HG02981 (cell line): ENCODE measurements at regions not wholly inside any gene's neighbourhood (a gene's known extent, or its start where the extent isn't known, plus 50 kb on each side); places are given as distances from the start of the nearest gene placed in this dataset.

Experiments used
- ATAC-seq: cut with Tn5 transposase; IDR thresholded peaks from one replicate; pipeline ENCODE4 v1.9.1; 2021; ENCODE audit warnings: mild to moderate bottlenecking, moderate library complexity; ENCODE audit not compliant: unreplicated experiment

- no peak for ATAC-seq
These were observed 459.5 kb downstream of the RMST start for GRCh38 chr12:97921979-97922722.

DNA sequence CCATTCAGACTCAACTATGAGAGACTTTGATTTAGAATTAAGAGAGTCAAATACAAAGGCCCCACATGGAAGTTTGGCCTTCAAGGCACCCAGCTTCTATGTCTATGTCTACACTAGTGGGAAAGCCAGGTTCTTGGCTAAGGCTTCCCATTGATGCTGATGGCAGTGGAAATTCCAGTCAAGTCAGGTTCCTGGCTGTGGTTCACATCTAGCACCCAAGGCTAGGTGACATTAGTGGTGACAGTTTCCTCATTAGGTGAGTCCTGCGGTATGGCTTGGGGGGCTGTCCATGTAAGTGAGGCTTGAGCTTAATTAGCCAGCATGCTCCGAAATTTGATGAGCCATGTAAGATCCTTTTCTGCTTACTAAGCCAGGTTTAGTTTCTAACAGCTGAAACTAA, 460.9 kb downstream of the RMST start:
- ATAC-seq, result no peak

DNA sequence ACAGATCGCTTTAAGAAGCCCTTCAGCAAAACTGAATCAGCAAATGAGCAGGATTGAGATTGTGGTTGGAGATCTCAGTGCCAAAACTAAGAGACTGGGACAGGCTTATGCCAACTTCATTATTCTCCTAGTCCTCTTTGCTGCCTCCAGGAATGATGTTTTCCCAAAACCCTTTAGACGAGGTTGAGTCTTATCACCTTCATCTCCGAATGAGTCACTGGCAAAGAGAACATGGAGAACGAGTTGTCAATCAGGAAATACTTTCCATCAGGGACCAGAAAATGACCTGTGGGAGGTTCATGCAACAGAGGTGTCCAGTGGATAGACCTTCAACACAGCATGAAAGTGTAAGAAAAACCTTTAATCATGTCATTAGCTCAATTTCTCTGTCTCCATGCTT, 461.5 kb downstream of the RMST start:
- no peak for ATAC-seq

GRCh38 chr12:97927977-97928376, 465.4 kb downstream of the RMST start:
- ATAC-seq, result no peak

DNA sequence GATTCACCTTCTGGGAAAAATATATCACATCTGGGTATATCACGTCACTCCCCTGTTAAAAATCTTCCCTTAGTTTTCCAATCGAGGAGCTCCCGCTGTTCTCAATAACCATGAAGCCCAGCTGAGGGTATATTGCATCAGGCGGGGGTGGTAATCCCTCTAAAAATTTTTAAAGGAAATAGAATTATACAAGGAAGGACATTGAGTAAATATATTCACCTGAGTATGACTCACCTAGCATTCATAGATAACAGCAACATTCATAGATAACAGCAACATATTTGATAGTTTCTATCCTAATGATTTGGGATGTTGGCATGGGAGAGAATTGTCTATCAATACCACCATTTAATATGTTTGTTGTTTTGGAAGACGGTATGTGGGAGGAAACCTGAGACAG, 473.6 kb downstream of the RMST start:
- ATAC-seq, result no peak

DNA sequence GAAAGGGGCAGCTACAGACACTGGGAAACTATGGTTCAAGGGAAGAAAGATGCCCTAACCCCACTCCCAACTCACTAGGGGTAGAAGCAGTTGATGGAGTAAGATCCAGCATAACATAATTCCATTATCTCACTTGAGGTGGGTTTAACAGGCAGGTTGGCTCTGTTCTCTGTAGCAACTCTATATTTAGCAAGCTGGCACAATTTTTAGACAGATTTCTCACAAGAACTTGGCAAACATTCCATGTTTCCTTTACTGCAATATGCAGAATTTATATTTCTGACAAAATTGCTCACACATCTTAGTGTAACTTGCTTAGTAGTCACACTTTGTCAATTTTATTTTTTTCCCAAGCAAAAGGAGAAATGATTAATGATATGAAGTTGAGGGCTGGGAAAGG, 475.4 kb downstream of the RMST start:
- ATAC-seq, result no peak

DNA sequence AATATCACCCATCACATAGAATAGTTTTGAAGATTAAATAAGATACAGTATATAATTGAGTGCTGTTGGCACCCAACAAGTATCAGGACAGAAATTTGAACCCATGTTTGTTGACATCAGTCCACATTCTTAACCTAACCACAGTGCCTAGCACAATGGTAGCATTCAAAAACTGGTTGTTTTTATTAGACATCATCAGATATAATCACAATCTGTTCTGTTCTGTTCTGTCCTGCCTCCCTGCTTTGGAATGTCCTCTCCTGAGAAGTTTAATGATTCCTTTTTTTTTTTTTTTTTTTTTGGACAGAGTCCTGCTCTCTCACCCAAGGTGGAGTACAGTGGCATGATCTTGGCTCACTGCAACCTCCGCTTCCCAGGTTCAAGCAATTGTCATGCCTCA, 476.6 kb downstream of the RMST start:
- ATAC-seq, result no peak

- no peak for ATAC-seq
These were observed 477.5 kb downstream of the RMST start for GRCh38 chr12:97940105-97940504.

GRCh38 chr12:97940629-97941028, 478.0 kb downstream of the RMST start:
- no peak for ATAC-seq

- no peak for ATAC-seq
These were observed 479.2 kb downstream of the RMST start for GRCh38 chr12:97941686-97942354.

- ATAC-seq, result no peak
These were observed 480.8 kb downstream of the RMST start for GRCh38 chr12:97943359-97943758.

- no peak for ATAC-seq
These were observed 482.0 kb downstream of the RMST start for GRCh38 chr12:97944576-97944975.

DNA sequence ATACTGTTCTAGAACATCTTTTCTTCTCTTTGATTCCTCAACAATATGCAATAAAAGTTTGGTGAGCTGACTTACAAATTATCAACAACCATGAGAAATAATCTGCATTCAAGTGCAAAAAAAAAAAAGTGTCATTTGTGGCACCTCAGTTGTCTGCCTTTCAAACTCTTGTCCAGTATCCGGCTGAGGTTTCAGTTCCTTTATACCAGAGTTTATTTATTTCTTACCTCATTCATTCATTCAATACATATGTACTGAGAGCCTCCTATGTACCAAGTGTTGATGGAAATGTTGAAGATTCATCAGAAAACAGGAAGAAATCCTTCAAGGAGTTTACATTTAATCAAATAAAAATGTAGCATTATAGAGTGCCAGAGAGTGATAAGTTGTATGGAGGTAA, 484.1 kb downstream of the RMST start:
- ATAC-seq, result no peak

DNA sequence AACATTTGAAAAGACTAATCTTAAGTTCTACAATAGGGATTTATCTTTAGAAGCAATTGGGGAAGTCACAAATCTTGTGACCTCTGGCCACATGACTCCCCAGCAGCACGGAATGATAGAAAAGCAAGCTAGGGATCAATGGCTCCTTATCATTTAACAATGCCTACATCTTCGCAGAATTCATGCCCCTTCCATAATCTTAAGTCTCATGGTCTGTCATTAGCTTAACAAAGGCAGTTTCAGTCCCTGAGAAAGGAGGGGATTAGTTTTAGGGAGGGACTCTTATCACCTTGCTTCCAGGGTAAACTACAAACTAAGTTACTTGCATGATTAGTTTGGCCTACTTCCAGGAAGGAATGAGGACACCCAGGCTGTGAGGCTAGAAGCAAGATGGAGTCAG, 486.0 kb downstream of the RMST start:
- no peak for ATAC-seq

DNA sequence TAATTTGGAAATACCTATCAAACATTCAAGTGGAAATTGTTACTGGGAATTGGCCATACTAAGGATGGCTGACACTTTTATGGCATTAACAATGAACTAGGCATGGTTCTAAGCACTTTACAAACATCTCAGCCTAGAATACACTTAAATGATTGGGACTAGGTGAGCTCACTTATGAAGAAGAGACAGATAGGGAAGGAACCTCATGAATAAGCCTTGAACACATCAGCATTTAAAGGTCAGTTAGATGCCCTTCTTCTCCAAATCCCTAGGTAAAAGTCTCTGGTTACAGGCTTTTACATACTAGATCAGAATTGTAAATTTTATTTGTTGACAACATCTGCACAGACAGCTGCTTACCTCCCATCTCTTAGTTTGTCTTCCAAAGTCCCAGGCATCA, 488.6 kb downstream of the RMST start:
- ATAC-seq, result no peak

DNA sequence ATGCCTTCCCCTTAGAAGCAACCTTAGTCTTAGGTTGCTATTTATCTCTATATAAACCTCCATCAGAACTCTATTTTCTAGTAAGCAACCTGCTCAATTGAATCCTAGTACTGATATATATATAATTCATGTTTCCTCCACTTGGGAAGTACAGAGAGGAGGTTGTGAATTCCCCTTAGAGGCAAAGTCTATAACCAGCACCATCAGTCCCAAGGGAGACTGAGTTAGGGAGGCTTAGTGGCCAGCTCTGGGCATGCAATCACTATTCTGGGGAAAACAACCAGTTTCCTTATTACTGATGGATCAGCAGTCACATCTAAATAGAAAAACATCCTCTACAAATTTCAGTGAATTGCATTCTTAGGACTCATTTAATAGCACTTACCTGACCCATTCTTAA, 489.1 kb downstream of the RMST start:
- ATAC-seq, result no peak

- ATAC-seq, result no peak
These were observed 494.5 kb downstream of the RMST start for GRCh38 chr12:97957109-97957508.

GRCh38 chr12:97960225-97960624, 497.6 kb downstream of the RMST start:
- no peak for ATAC-seq

DNA sequence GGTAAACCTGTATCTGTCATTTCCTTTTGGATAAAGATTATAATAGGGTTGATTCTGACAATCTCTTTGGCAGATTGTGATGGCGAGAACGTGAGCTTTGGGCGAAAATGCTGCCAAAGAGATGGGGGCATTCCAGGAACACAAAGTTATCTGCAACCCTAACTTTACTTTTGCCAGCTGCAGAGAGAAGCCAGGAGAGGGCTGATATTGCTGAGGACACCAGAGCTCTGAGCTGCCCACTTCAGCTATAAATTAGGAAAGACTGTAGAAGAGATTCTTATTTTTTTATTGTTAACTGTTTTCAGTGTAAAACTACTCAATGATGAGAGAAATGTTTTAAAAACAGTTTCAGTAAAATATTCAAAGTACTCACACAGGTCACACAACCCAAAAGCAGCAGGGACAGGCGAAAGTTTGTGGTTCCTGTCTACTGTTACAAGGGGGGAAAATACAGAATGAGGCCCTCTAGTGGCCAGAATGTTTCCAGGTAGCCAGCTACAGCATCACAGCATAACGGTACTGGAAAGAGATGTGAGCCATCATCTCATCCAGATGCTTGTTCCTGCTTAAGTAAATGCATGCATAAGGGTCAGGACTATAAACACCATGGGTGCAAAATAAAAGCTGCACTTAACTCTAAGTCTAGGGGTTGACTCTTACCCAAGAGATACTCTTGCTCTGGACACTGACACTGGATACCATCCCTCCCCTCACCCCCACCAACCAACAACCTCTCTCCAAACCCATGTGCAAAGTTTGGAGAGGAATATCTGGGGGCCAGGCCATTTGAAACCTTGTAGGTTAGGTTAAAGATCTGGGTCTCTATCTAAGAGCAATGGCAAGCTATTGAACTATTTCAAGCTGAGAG, 498.4 kb downstream of the RMST start:
- ATAC-seq, result peak; percentile 85

DNA sequence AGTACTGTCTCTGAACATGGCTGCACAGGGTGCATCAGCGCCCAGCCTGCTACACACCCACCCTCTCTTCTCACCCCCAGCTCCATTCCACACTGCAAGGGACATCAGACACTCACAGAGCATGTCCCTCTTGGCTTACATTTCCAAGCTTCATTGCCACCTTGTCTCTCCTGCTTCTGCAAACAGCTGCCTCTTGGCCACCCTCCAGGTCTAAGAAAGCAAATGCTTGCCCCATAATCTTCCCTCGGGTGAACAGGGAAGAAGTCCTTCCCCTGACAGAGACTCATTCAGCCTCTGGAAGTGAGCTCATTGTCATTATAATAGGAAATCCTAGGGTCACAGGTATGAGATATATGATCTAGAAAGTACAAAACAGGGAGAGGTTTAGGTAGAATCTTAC, 505.2 kb downstream of the RMST start:
- ATAC-seq, result no peak

DNA sequence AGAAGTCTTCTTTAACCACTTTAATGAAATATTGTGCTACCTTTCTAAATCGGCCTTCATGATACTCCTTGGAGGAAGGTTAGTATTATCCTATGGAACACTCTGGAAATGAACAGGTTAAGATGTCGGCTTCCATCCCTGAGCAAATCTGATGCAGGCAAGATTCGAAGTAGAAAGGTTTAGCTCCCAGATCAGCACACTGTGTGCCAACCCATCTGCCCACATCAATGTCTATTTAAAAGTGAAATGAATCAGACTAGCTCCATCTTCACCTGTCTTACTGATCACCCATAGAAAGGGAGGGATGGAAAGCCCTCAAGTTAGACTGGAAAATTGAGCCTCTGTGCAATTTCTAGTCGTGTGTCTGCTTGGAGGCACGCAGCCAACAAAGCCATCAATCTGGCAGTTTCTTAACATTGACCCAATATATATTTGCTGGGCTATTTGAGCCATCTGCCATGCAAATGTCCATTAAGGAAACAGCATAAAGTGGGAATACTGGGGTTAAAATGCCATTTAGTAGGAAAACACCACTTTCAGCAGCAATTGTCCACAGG, 506.1 kb downstream of the RMST start:
- ATAC-seq, result no peak
